ENCODE measurements at regions not wholly inside any gene's neighbourhood (a gene's known extent, or its start where the extent isn't known, plus 50 kb on each side); places are given as distances from the start of the nearest gene placed in this dataset.
A peak's percentile ranks its signal among the peaks of the same experiment; 100 is the strongest.

- ATAC-seq (no peak), DNase-seq (no peak)
- no peaks in the 10 kb centered on the region for H3K36me3 Mint-ChIP-seq
- no peak overlapping the region for H3K4me3 Mint-ChIP-seq
- H3K9me3 Mint-ChIP-seq, result no peaks in the 10 kb centered on the region
- POLR2A ChIA-PET, result no interaction called here
- peaks cover 0 to 4% (median 0%) of the 10 kb centered on the region in 5 donors for H3K27me3 Mint-ChIP-seq
- no peaks in the 10 kb centered on the region for H3K4me1 Mint-ChIP-seq
- no peak overlapping the region for H3K27ac Mint-ChIP-seq
Observed at GRCh38 chr13:106683918-106684317, 116.0 kb upstream of the ARGLU1 start.

- H3K9me3 Mint-ChIP-seq, result no peaks in the 10 kb centered on the region
- H3K27ac Mint-ChIP-seq, result no peak overlapping the region
- ATAC-seq, result no peak
Observed at GRCh38 chr13:106683179-106683578, 115.2 kb upstream of the ARGLU1 start.

GRCh38 chr13:106681997-106682396 is 114.1 kb upstream of the ARGLU1 start:
- ATAC-seq (no peak), DNase-seq (no peak)
- no peaks in the 10 kb centered on the region for H3K36me3 Mint-ChIP-seq
- no peaks in the 10 kb centered on the region for H3K4me1 Mint-ChIP-seq
- H3K27ac Mint-ChIP-seq, result peak overlapping the region in 1 of 10 donors; percentile 11
- POLR2A ChIA-PET, result no interaction called here
- H3K27me3 Mint-ChIP-seq, result peaks cover 0 to 10% (median 5%) of the 10 kb centered on the region in 5 donors
- no peaks in the 10 kb centered on the region for H3K9me3 Mint-ChIP-seq
- no peak overlapping the region for H3K4me3 Mint-ChIP-seq

More at GRCh38 chr13:106683179-106683578, 115.2 kb upstream of the ARGLU1 start:
- Mint-ChIP-seq H3K27me3 (peaks cover 0 to 4% (median 0%) of the 10 kb centered on the region in 5 donors), H3K4me1 (no peaks in the 10 kb centered on the region), H3K4me3 (no peak overlapping the region), H3K36me3 (no peaks in the 10 kb centered on the region)
- DNase-seq, result no peak
- POLR2A ChIA-PET, result no interaction called here

GRCh38 chr13:106681536-106681935 is 113.6 kb upstream of the ARGLU1 start:
- H3K36me3 Mint-ChIP-seq, result no peaks in the 10 kb centered on the region
- H3K27me3 Mint-ChIP-seq, result peaks cover 0 to 10% (median 5%) of the 10 kb centered on the region in 5 donors
- no peaks in the 10 kb centered on the region for H3K4me1 Mint-ChIP-seq
- POLR2A ChIA-PET, result no interaction called here
- H3K27ac Mint-ChIP-seq, result no peak overlapping the region
- H3K9me3 Mint-ChIP-seq, result no peaks in the 10 kb centered on the region
- DNase-seq, result no peak
- ATAC-seq, result no peak
- H3K4me3 Mint-ChIP-seq, result no peak overlapping the region

- POLR2A ChIA-PET, result no interaction called here
- H3K9me3 Mint-ChIP-seq, result no peaks in the 10 kb centered on the region
- DNase-seq (no peak), ATAC-seq (no peak)
- H3K4me3 Mint-ChIP-seq, result no peak overlapping the region
- peaks cover 0 to 10% (median 5%) of the 10 kb centered on the region in 5 donors for H3K27me3 Mint-ChIP-seq
- H3K27ac Mint-ChIP-seq, result no peak overlapping the region
- H3K4me1 Mint-ChIP-seq, result no peaks in the 10 kb centered on the region
- no peaks in the 10 kb centered on the region for H3K36me3 Mint-ChIP-seq
Observed at GRCh38 chr13:106680796-106681472, 113.0 kb upstream of the ARGLU1 start.

- H3K4me3 Mint-ChIP-seq, result no peak overlapping the region
- H3K27me3 Mint-ChIP-seq, result peaks cover 0 to 10% (median 8%) of the 10 kb centered on the region in 5 donors
- POLR2A ChIA-PET, result no interaction called here
- H3K36me3 Mint-ChIP-seq, result no peaks in the 10 kb centered on the region
- no peaks in the 10 kb centered on the region for H3K4me1 Mint-ChIP-seq
- ATAC-seq (no peak), DNase-seq (no peak)
- H3K9me3 Mint-ChIP-seq, result no peaks in the 10 kb centered on the region
- H3K27ac Mint-ChIP-seq, result no peak overlapping the region
Observed at GRCh38 chr13:106678646-106679418, 110.9 kb upstream of the ARGLU1 start.

- ATAC-seq (no peak), DNase-seq (no peak)
- H3K27ac Mint-ChIP-seq, result no peak overlapping the region
- H3K4me1 Mint-ChIP-seq, result no peaks in the 10 kb centered on the region
- POLR2A ChIA-PET, result no interaction called here
- H3K4me3 Mint-ChIP-seq, result no peak overlapping the region
- no peaks in the 10 kb centered on the region for H3K9me3 Mint-ChIP-seq
- H3K36me3 Mint-ChIP-seq, result no peaks in the 10 kb centered on the region
- H3K27me3 Mint-ChIP-seq, result peaks cover 5 to 18% (median 10%) of the 10 kb centered on the region in 5 donors
Observed at GRCh38 chr13:106675311-106675710, 107.4 kb upstream of the ARGLU1 start.

GRCh38 chr13:106660746-106661625 is 93.0 kb upstream of the ARGLU1 start:
- H3K4me3 Mint-ChIP-seq, result no peak overlapping the region
- peaks cover 0 to 2% (median 0%) of the 10 kb centered on the region in 9 donors for H3K9me3 Mint-ChIP-seq
- no peak for DNase-seq
- ATAC-seq, result no peak
- H3K27me3 Mint-ChIP-seq, result peaks cover 2 to 20% (median 3%) of the 10 kb centered on the region in 5 donors
- no peaks in the 10 kb centered on the region for H3K36me3 Mint-ChIP-seq
- H3K27ac Mint-ChIP-seq, result no peak overlapping the region
- POLR2A ChIA-PET, result no interaction called here
- no peaks in the 10 kb centered on the region for H3K4me1 Mint-ChIP-seq

GRCh38 chr13:106657104-106657503 is 89.2 kb upstream of the ARGLU1 start:
- no peaks in the 10 kb centered on the region for H3K4me1 Mint-ChIP-seq
- H3K27ac Mint-ChIP-seq, result no peak overlapping the region
- H3K4me3 Mint-ChIP-seq, result no peak overlapping the region
- POLR2A ChIA-PET, result no interaction called here
- DNase-seq (no peak), ATAC-seq (no peak)
- no peaks in the 10 kb centered on the region for H3K36me3 Mint-ChIP-seq
- H3K9me3 Mint-ChIP-seq, result no peaks in the 10 kb centered on the region
- H3K27me3 Mint-ChIP-seq, result peaks cover 3 to 30% (median 5%) of the 10 kb centered on the region in 5 donors

- Mint-ChIP-seq H3K27me3 (peaks cover 3 to 23% (median 7%) of the 10 kb centered on the region in 5 donors), H3K4me3 (no peak overlapping the region), H3K9me3 (no peaks in the 10 kb centered on the region), H3K36me3 (no peaks in the 10 kb centered on the region), H3K4me1 (no peaks in the 10 kb centered on the region), H3K27ac (no peak overlapping the region)
- DNase-seq, result no peak
- ATAC-seq, result no peak
- POLR2A ChIA-PET, result no interaction called here
Observed at GRCh38 chr13:106656186-106656585, 88.2 kb upstream of the ARGLU1 start.

- H3K9me3 Mint-ChIP-seq, result no peaks in the 10 kb centered on the region
- no peaks in the 10 kb centered on the region for H3K4me1 Mint-ChIP-seq
- H3K4me3 Mint-ChIP-seq, result no peak overlapping the region
- POLR2A ChIA-PET, result no interaction called here
- peaks cover 3 to 13% (median 8%) of the 10 kb centered on the region in 5 donors for H3K27me3 Mint-ChIP-seq
- ATAC-seq (no peak), DNase-seq (no peak)
- no peaks in the 10 kb centered on the region for H3K36me3 Mint-ChIP-seq
- no peak overlapping the region for H3K27ac Mint-ChIP-seq
Observed at GRCh38 chr13:106651442-106651841, 83.5 kb upstream of the ARGLU1 start.

GRCh38 chr13:106650690-106651205 is 82.8 kb upstream of the ARGLU1 start:
- no peak for ATAC-seq
- DNase-seq, result no peak
- no peak overlapping the region for H3K27ac Mint-ChIP-seq
- H3K36me3 Mint-ChIP-seq, result no peaks in the 10 kb centered on the region
- POLR2A ChIA-PET, result no interaction called here
- H3K27me3 Mint-ChIP-seq, result peaks cover 4 to 18% (median 10%) of the 10 kb centered on the region in 5 donors
- no peaks in the 10 kb centered on the region for H3K4me1 Mint-ChIP-seq
- no peak overlapping the region for H3K4me3 Mint-ChIP-seq
- H3K9me3 Mint-ChIP-seq, result no peaks in the 10 kb centered on the region

GRCh38 chr13:106649495-106649894 is 81.6 kb upstream of the ARGLU1 start:
- no peaks in the 10 kb centered on the region for H3K4me1 Mint-ChIP-seq
- ATAC-seq (no peak), DNase-seq (no peak)
- no peak overlapping the region for H3K27ac Mint-ChIP-seq
- no peaks in the 10 kb centered on the region for H3K9me3 Mint-ChIP-seq
- POLR2A ChIA-PET, result no interaction called here
- H3K36me3 Mint-ChIP-seq, result no peaks in the 10 kb centered on the region
- H3K4me3 Mint-ChIP-seq, result no peak overlapping the region
- H3K27me3 Mint-ChIP-seq, result peaks cover 3 to 29% (median 10%) of the 10 kb centered on the region in 5 donors

All from naive thymus-derived CD8-positive, alpha-beta T cell (primary cell).